ENCODE measurements at regions not wholly inside any gene's neighbourhood (a gene's known extent, or its start where the extent isn't known, plus 50 kb on each side); places are given as distances from the start of the nearest gene placed in this dataset.

GRCh38 chr5:142384014-142384413 is 59.2 kb upstream of the SPRY4 start:
- Histone ChIP-seq H3K9ac (ENCODE audit: insufficient read depth in 1 of 2, low read depth in 2 of 2, low read length in 2 of 2) (no peak overlapping the region; a peak in 1 of 4 replicates), H3K4me1 (replicated peaks in 1 of 2; ENCODE audit: control insufficient read depth in 2 of 2, insufficient read depth in 2 of 2, low read length in 2 of 2) (peaks cover 8 to 18% of the 10 kb centered on the region in 2 experiments), H3K27ac (ENCODE audit: extremely low read depth, low read depth, low read length) (no peak overlapping the region), H3K4me2 (ENCODE audit: insufficient read depth, low read length) (no peak overlapping the region), H3K36me3 (ENCODE audit: control insufficient read depth, insufficient read depth, low read length) (no peaks in the 10 kb centered on the region), H3K27me3 (ENCODE audit: control insufficient read depth in 2 of 2, insufficient read depth in 2 of 2, low read length in 2 of 2) (no peaks in the 10 kb centered on the region), H3K79me2 (ENCODE audit: control insufficient read depth, insufficient read depth, low read length) (no peaks in the 10 kb centered on the region), H2AFZ (ENCODE audit: low read depth, low read length) (no peak overlapping the region), H3K4me3 (no peak overlapping the region), H4K20me1 (replicated peaks; ENCODE audit: control insufficient read depth, insufficient read depth, low read length) (no peaks in the 10 kb centered on the region), H3K9me3 (replicated peaks; ENCODE audit: control insufficient read depth, insufficient read depth, low read depth, low read length) (no peaks in the 10 kb centered on the region), H3K9me1 (ENCODE audit: control insufficient read depth, insufficient read depth, low read length) (no peaks in the 10 kb centered on the region)
- POLR2A ChIA-PET, result no interaction called here
- BruUV-seq (replicated peaks), result no TSS peak
- TF ChIP-seq MYC (IDR thresholded peaks at IDR 0.05; ENCODE audit: low read depth, low read length), result no peak
- no peak for TF ChIP-seq MYC (CRISPR knock-in tag; IDR thresholded peaks at IDR 0.05; ENCODE audit: borderline replicate concordance, low read depth)
- TF ChIP-seq FIP1L1 (IDR thresholded peaks at IDR 0.05; ENCODE audit: low read depth, low read length, poor library complexity, severe bottlenecking), result no peak
- TF ChIP-seq SRF (CRISPR knock-in tag; IDR thresholded peaks at IDR 0.05), result no peak
- no peak for TF ChIP-seq ZSCAN32 (CRISPR knock-in tag; IDR thresholded peaks at IDR 0.05)
- no peak for TF ChIP-seq ZBTB43 (CRISPR knock-in tag; IDR thresholded peaks at IDR 0.05)
- TF ChIP-seq SUPT5H (IDR thresholded peaks at IDR 0.05), result no peak
- TF ChIP-seq ZNF561 (CRISPR knock-in tag; conservative IDR thresholded peaks at IDR 0.05), result no peak
- TF ChIP-seq EZH2 (IDR thresholded peaks at IDR 0.05; ENCODE audit: borderline replicate concordance, low read depth, low read length), result no peak
- no peak for TF ChIP-seq ATF2 (CRISPR knock-in tag; IDR thresholded peaks at IDR 0.05)
- CTCF ChIA-PET (ENCODE audit: low intra/inter-chr PET ratio), result no interaction called here
- DNase-seq (ENCODE audit: extremely low read depth in 1 of 4, low spot score in 3 of 4) (no peak), FAIRE-seq (no peak), ATAC-seq (no peak)
- intact Hi-C loops (cut with micrococcal nuclease), result no loop called here
- 24% methylated on average over 3 of the region's 3 CpGs for WGBS (ENCODE audit: insufficient coverage, low coverage, missing lambda C conversion rate)
- in situ Hi-C loops (cut with MboI), result no loop called here

All from K562 (cell line).